Activated naive CD8-positive, alpha-beta T cell treated with anti-CD3 and anti-CD28 coated beads for 36 hours (primary cell): ENCODE measurements at regions not wholly inside any gene's neighbourhood (a gene's known extent, or its start where the extent isn't known, plus 50 kb on each side); places are given as distances from the start of the nearest gene placed in this dataset.
"Not testable (repeated sequence)": the region's sequence is repeated elsewhere in the genome, so short reads cannot be mapped to it uniquely, and the experiment has no call there.

Experiments used
- DNase-seq: peaks from one replicate; pipeline ENCODE4 v3.0.0; 2021
- H3K27ac Mint-ChIP-seq: one replicate; pipeline ENCODE4 v1.8.0; 2022; ENCODE audit warnings: mild to moderate bottlenecking, moderate library complexity, mixed read lengths
- H3K27me3 Mint-ChIP-seq: one replicate; pipeline ENCODE4 v1.8.0; 2022; ENCODE audit warnings: mild to moderate bottlenecking, mixed read lengths
- H3K36me3 Mint-ChIP-seq: one replicate; pipeline ENCODE4 v1.8.0; 2021; ENCODE audit warnings: mild to moderate bottlenecking, mixed read lengths
- H3K4me1 Mint-ChIP-seq: one replicate; pipeline ENCODE4 v1.8.0; 2021; ENCODE audit warnings: mixed read lengths
- H3K4me3 Mint-ChIP-seq: one replicate; pipeline ENCODE4 v1.8.0; 2022; ENCODE audit warnings: mild to moderate bottlenecking, moderate library complexity, mixed read lengths
- H3K9me3 Mint-ChIP-seq: one replicate; pipeline ENCODE4 v1.8.0; 2022; ENCODE audit warnings: mixed read lengths

- not testable (repeated sequence) for H3K27ac Mint-ChIP-seq, H3K9me3 Mint-ChIP-seq, H3K4me3 Mint-ChIP-seq, H3K27me3 Mint-ChIP-seq, H3K4me1 Mint-ChIP-seq, DNase-seq, H3K36me3 Mint-ChIP-seq
Observed at GRCh38 chr1:243074224-243074623, 180.9 kb downstream of the CEP170 start.

- not testable (repeated sequence) for H3K27ac Mint-ChIP-seq, DNase-seq, H3K9me3 Mint-ChIP-seq, H3K27me3 Mint-ChIP-seq, H3K4me3 Mint-ChIP-seq, H3K36me3 Mint-ChIP-seq, H3K4me1 Mint-ChIP-seq
Observed at GRCh38 chr1:243067056-243067455, 188.0 kb downstream of the CEP170 start.

GRCh38 chr1:243061965-243062364 lies 193.1 kb downstream of the CEP170 start:
- H3K27ac Mint-ChIP-seq, DNase-seq, H3K36me3 Mint-ChIP-seq, H3K9me3 Mint-ChIP-seq, H3K4me3 Mint-ChIP-seq, H3K4me1 Mint-ChIP-seq, H3K27me3 Mint-ChIP-seq: not testable (repeated sequence)

GRCh38 chr1:243055510-243055909 lies 199.6 kb downstream of the CEP170 start:
- not testable (repeated sequence) for H3K27ac Mint-ChIP-seq, H3K36me3 Mint-ChIP-seq, H3K27me3 Mint-ChIP-seq

DNA sequence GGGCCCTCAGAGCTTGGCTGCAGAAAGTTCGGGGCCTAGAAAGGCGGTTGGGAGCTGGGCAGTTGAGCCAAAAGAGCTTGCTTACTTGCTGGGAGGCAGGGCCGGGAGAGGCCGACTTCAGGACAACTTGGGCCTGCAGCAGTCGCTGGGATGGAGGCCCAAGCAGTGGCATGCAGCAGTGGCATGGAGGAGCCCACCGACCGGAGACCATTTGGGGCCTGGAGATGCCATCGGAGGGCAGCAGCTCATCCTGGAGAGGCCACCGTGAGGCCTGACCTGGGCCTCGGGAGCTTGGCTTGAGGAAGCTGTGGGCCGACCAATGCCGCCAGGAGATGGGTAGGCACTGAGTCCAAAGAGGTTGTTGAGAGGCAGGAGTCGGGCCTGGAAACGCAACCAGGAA lies 200.0 kb downstream of the CEP170 start:
- H3K27ac Mint-ChIP-seq, DNase-seq, H3K4me1 Mint-ChIP-seq, H3K4me3 Mint-ChIP-seq, H3K36me3 Mint-ChIP-seq, H3K9me3 Mint-ChIP-seq, H3K27me3 Mint-ChIP-seq: not testable (repeated sequence)

More at GRCh38 chr1:243055510-243055909, 199.6 kb downstream of the CEP170 start:
- not testable (repeated sequence) for H3K4me3 Mint-ChIP-seq, H3K9me3 Mint-ChIP-seq, DNase-seq, H3K4me1 Mint-ChIP-seq

GRCh38 chr1:243054681-243055080 lies 200.4 kb downstream of the CEP170 start:
- DNase-seq, H3K4me1 Mint-ChIP-seq, H3K4me3 Mint-ChIP-seq, H3K27me3 Mint-ChIP-seq, H3K36me3 Mint-ChIP-seq, H3K27ac Mint-ChIP-seq, H3K9me3 Mint-ChIP-seq: not testable (repeated sequence)

DNA sequence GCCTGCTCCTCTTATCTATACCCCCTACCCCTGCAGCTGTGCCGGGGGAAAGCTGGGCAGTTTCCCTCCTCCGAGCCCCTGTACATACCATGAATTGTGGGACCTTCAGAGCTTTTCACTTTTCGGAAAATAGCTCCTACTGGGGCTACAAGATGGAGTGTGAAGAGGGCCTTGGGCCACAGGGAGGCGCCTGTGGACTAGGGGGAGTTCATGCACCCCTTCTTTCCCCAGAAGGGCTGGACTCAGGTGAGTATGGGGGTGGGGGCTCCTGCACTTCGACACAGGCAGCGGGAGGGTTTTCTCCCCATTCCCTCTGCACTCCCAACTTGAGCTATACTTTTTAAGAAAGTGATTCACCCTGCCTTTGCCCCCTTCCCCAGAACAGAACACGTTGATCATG lies 202.0 kb downstream of the CEP170 start:
- not testable (repeated sequence) for H3K27ac Mint-ChIP-seq, H3K36me3 Mint-ChIP-seq, DNase-seq, H3K9me3 Mint-ChIP-seq, H3K4me1 Mint-ChIP-seq, H3K27me3 Mint-ChIP-seq, H3K4me3 Mint-ChIP-seq

DNA sequence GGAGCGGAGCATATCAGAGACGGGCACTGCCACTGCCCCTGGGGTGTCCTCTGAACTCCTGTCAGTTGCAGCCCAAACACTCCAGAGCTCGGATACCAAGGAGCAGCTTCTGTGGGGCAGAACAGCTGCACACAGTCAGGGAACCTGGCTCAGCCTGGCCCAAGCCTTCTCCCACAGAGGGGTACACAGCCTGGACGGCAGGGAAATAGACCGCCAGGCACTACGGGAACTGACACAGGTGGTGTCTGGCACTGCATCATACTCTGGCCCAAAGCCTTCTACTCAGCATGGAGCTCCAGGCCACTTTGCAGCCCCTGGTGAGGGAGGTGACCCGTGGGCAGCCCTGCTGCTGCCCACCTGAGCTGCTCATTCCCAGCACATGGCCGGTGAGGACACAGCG lies 204.5 kb downstream of the CEP170 start:
- H3K4me1 Mint-ChIP-seq, H3K4me3 Mint-ChIP-seq, H3K27me3 Mint-ChIP-seq, H3K27ac Mint-ChIP-seq, DNase-seq, H3K36me3 Mint-ChIP-seq, H3K9me3 Mint-ChIP-seq: not testable (repeated sequence)

DNA sequence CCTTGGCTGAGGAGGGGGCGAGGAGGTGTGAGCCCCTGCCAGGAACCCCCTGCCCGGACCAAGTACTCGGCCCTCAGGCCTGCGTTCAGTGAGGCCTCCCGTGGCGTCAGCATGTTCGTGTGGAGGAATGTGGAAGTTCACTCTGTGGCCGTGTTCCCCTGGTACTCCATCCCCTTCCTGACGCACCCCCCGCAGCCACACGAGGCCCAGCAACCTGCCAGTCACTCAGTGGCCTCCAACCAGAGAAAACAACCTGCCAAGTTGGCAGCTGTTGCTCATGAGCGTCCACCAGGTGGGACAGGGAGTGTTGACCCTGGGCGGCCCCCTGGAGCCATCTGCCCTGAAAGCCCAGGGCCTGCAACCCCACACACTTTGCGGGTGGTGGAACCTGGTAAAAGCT lies 205.4 kb downstream of the CEP170 start:
- H3K9me3 Mint-ChIP-seq, DNase-seq, H3K4me3 Mint-ChIP-seq, H3K27ac Mint-ChIP-seq, H3K36me3 Mint-ChIP-seq, H3K4me1 Mint-ChIP-seq, H3K27me3 Mint-ChIP-seq: not testable (repeated sequence)

DNA sequence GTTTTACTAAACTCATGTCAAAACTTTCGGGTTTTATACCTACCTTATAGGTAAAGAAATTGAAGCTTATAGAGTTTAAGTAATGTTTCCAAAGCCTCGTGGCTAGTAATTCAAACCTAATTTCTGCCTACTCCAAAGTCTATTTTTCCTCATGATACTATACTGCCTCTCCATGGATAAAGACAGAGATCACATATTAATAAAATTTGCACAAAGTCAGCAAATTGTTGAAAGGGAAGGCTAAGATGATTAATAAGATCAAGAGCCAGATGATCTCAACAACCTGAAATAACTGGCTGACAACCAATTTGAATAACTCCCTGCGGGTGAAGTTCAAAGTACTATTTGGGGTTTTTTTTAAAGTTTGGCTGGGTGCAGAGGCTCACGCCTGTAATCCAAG lies 233.7 kb downstream of the CEP170 start:
- not testable (repeated sequence) for H3K36me3 Mint-ChIP-seq, H3K4me3 Mint-ChIP-seq, DNase-seq, H3K4me1 Mint-ChIP-seq, H3K27ac Mint-ChIP-seq, H3K9me3 Mint-ChIP-seq, H3K27me3 Mint-ChIP-seq

GRCh38 chr1:243019030-243019635 lies 235.9 kb downstream of the CEP170 start:
- H3K27ac Mint-ChIP-seq, H3K4me3 Mint-ChIP-seq: not testable (repeated sequence)

GRCh38 chr1:243010719-243011118 lies 244.4 kb downstream of the CEP170 start:
- H3K36me3 Mint-ChIP-seq, H3K9me3 Mint-ChIP-seq, H3K27ac Mint-ChIP-seq, DNase-seq, H3K4me1 Mint-ChIP-seq, H3K27me3 Mint-ChIP-seq, H3K4me3 Mint-ChIP-seq: not testable (repeated sequence)

More at GRCh38 chr1:243019030-243019635, 235.9 kb downstream of the CEP170 start:
- peak; percentile 8 for DNase-seq
- H3K4me1 Mint-ChIP-seq, H3K27me3 Mint-ChIP-seq, H3K9me3 Mint-ChIP-seq, H3K36me3 Mint-ChIP-seq: not testable (repeated sequence)

- not testable (repeated sequence) for H3K27me3 Mint-ChIP-seq, H3K36me3 Mint-ChIP-seq, DNase-seq, H3K4me3 Mint-ChIP-seq, H3K27ac Mint-ChIP-seq, H3K9me3 Mint-ChIP-seq, H3K4me1 Mint-ChIP-seq
Observed at GRCh38 chr1:243001003-243001402, 254.1 kb downstream of the CEP170 start.

DNA sequence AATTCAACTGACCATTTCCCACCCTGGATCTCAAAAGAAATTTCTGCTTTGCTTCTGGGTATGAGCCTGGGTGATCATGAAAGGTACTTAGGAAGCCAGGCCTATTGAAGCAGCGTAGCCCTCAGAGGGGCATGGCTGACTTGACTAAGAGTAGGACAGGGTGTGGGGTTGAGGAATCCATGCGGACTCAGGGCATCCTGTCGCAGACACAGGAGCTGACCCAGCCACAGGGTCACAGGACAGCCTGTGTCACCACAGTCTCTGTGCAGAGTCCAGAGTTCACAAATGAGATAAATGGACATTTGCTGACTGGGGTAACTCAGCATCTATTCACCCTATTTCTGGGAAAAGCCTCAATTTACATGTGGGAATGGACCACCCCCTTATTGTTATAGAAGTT lies 262.3 kb downstream of the CEP170 start:
- not testable (repeated sequence) for H3K27ac Mint-ChIP-seq, DNase-seq, H3K36me3 Mint-ChIP-seq, H3K4me1 Mint-ChIP-seq, H3K27me3 Mint-ChIP-seq, H3K4me3 Mint-ChIP-seq, H3K9me3 Mint-ChIP-seq

DNA sequence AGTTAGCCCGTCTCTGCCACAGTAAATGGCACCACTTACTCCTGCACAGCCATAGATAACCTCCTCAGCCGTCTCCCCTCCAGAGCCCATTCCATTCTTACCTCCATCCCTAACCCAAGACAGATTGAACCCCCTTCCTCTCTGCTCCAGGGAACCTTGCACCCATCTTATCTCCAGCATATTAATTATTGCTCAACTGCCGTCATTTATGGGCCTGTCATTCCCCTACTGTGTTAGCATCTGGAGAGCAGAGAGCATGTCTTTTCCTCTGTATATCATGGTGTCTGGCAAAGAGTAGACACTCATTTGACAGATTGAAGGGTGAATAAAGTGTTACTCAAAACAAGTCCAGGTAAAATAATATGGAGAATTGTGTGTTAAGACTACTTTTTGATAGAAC lies 270.0 kb downstream of the CEP170 start:
- H3K27ac Mint-ChIP-seq, H3K27me3 Mint-ChIP-seq, H3K9me3 Mint-ChIP-seq, H3K36me3 Mint-ChIP-seq, H3K4me3 Mint-ChIP-seq, H3K4me1 Mint-ChIP-seq, DNase-seq: not testable (repeated sequence)

DNA sequence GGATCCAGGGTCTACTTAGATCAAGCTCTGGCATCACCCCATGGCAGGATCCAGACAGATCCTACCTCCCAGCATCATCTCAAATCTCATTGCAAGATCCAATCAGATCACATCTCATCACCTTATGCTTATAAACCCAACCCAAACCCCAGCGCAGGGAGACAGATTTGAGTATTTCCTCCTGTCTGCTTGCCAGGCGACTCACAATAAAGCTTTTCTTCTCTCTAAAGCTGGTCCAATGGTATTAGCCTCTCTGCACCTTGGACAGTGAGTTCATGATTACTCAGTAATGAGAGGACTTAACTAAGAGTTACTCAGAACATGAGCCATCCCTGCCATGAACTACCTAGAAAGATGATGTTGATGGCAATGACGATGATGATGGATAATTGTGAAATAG lies 281.7 kb downstream of the CEP170 start:
- H3K4me3 Mint-ChIP-seq, DNase-seq, H3K27ac Mint-ChIP-seq, H3K36me3 Mint-ChIP-seq, H3K4me1 Mint-ChIP-seq, H3K27me3 Mint-ChIP-seq, H3K9me3 Mint-ChIP-seq: not testable (repeated sequence)

DNA sequence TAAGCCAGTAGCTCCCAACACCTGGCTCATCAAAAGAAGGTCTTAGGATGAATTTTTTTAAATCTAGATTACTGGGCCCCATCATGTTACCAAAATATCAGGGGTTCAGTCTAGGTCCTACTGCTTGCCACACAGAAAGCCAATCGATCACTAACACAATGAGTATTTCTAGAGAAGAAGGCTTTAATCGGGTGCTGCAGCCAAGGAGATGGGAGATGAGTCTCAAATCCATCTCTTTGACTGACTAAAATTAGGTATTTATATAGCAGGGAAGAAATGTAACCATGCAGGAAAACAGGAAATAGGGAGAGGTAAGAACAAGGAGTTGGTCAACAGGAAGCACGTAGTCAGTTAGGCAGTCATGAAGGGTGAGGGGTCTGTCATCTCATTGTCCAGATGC lies 288.2 kb downstream of the CEP170 start:
- Mint-ChIP-seq H3K4me1 (no peaks in the 10 kb centered on the region), H3K27me3 (peaks cover 6% of the 10 kb centered on the region), H3K4me3 (no peak overlapping the region), H3K27ac (no peak overlapping the region), H3K36me3 (no peaks in the 10 kb centered on the region), H3K9me3 (peaks cover 11% of the 10 kb centered on the region)
- no peak for DNase-seq
